NCI-H510A treated with DMSO at 0.1 percent for 48 hours (cell line): ENCODE measurements at regions not wholly inside any gene's neighbourhood (a gene's known extent, or its start where the extent isn't known, plus 50 kb on each side); places are given as distances from the start of the nearest gene placed in this dataset.
"Not testable (repeated sequence)": the region's sequence is repeated elsewhere in the genome, so short reads cannot be mapped to it uniquely, and the experiment has no call there.

Source experiments
- DNase-seq: peaks from one replicate; lab custom pipeline; 2025; lab: John Stamatoyannopoulos, UW

GRCh38 chr2:185644828-185645227 is 93.8 kb upstream of the FSIP2 start:
- no peak for DNase-seq

- DNase-seq, result no peak
Observed at GRCh38 chr2:185645529-185645928, 93.1 kb upstream of the FSIP2 start.

- DNase-seq, result no peak
Observed at GRCh38 chr2:185658750-185659149, 79.9 kb upstream of the FSIP2 start.

- no peak for DNase-seq
Observed at GRCh38 chr2:185663811-185664210, 74.8 kb upstream of the FSIP2 start.

- no peak for DNase-seq
Observed at GRCh38 chr2:185664384-185664783, 74.2 kb upstream of the FSIP2 start.

GRCh38 chr2:185665251-185665814 is 73.3 kb upstream of the FSIP2 start:
- DNase-seq, result no peak

- no peak for DNase-seq
Observed at GRCh38 chr2:185667452-185667851, 71.2 kb upstream of the FSIP2 start.

- no peak for DNase-seq
Observed at GRCh38 chr2:185668710-185669109, 69.9 kb upstream of the FSIP2 start.

- no peak for DNase-seq
Observed at GRCh38 chr2:185674232-185674631, 64.4 kb upstream of the FSIP2 start.

- DNase-seq, result no peak
Observed at GRCh38 chr2:185676316-185676715, 62.3 kb upstream of the FSIP2 start.

GRCh38 chr2:185687001-185687400 is 51.6 kb upstream of the FSIP2 start:
- DNase-seq, result not testable (repeated sequence)

GRCh38 chr2:185687967-185688366 is 50.6 kb upstream of the FSIP2 start:
- DNase-seq, result no peak
